MM.1S (cell line): ENCODE measurements at regions not wholly inside any gene's neighbourhood (a gene's known extent, or its start where the extent isn't known, plus 50 kb on each side); places are given as distances from the start of the nearest gene placed in this dataset.

ENCODE experiments used
- DNase-seq: peaks from one replicate; pipeline ENCODE4 v3.0.0-alpha.2; 2015
- H2AFZ ChIP-seq: fragments of 300-600 bp; sonication (generic); 2 replicates; pipeline ENCODE4 v1.6.0; 2016; ENCODE audit warnings: antibody characterized with exemption, low read length
- H3F3A ChIP-seq: fragments of 300-600 bp; sonication (generic); 2 replicates; pipeline ENCODE4 v1.6.1; 2016; ENCODE audit warnings: mild to moderate bottlenecking, antibody characterized with exemption, low read length, moderate library complexity, mixed read lengths; ENCODE audit not compliant: insufficient read depth
- H3K27ac ChIP-seq: fragments of 300-600 bp; sonication (generic); 2 replicates; pipeline ENCODE4 v1.5.1; 2016; ENCODE audit warnings: mild to moderate bottlenecking, low read length
- H3K27me3 ChIP-seq: fragments of 300-600 bp; sonication (generic); replicated peaks from 2 replicates; pipeline ENCODE4 v1.6.0; 2016; ENCODE audit warnings: low read length; ENCODE audit not compliant: insufficient read depth
- H3K36me3 ChIP-seq: fragments of 300-600 bp; sonication (generic); replicated peaks from 2 replicates; pipeline ENCODE4 v1.6.1; 2016; ENCODE audit warnings: mild to moderate bottlenecking, low read length, mixed read lengths; ENCODE audit not compliant: insufficient read depth
- H3K4me1 ChIP-seq: fragments of 300-600 bp; sonication (generic); 2 replicates; pipeline ENCODE4 v1.6.1; 2016; ENCODE audit warnings: low read length, mixed read lengths
- H3K4me2 ChIP-seq: fragments of 300-600 bp; sonication (generic); 2 replicates; pipeline ENCODE4 v1.6.0; 2016; ENCODE audit warnings: low read depth, low read length
- H3K4me3 ChIP-seq: fragments of 300-600 bp; sonication (generic); 2 replicates; pipeline ENCODE4 v1.5.1; 2016; ENCODE audit warnings: low read length, mixed read lengths
- H3K79me2 ChIP-seq: fragments of 300-600 bp; sonication (generic); 2 replicates; pipeline ENCODE4 v1.6.1; 2016; ENCODE audit warnings: mixed run types, low read length, mixed read lengths
- H3K9ac ChIP-seq: fragments of 300-600 bp; sonication (generic); 2 replicates; pipeline ENCODE4 v1.6.1; 2016; ENCODE audit warnings: low read length, mixed read lengths
- H3K9me2 ChIP-seq: fragments of 300-600 bp; sonication (generic); replicated peaks from 2 replicates; pipeline ENCODE4 v1.6.1; 2016; ENCODE audit warnings: mild to moderate bottlenecking, low read length, mixed read lengths; ENCODE audit not compliant: insufficient read depth
- H3K9me3 ChIP-seq: fragments of 300-600 bp; sonication (generic); replicated peaks from 2 replicates; pipeline ENCODE4 v1.6.1; 2016; ENCODE audit warnings: mild to moderate bottlenecking, low read length, mixed read lengths; ENCODE audit not compliant: insufficient read depth
- H4K20me1 ChIP-seq: fragments of 300-600 bp; sonication (generic); 2 replicates; pipeline ENCODE4 v1.6.1; 2016; ENCODE audit warnings: mild to moderate bottlenecking, low read length, moderate library complexity, mixed read lengths; ENCODE audit not compliant: insufficient read depth
- EZH2 ChIP-seq: fragments of 300-600 bp; sonication (generic); optimal IDR thresholded peaks from 2 replicates; pipeline ENCODE3; 2017; ENCODE audit warnings: low read depth, mild to moderate bottlenecking, antibody characterized with exemption, low read length, mixed read lengths
- EZH2phosphoT487 ChIP-seq: fragments of 300-600 bp; sonication (generic); IDR thresholded peaks from 2 replicates; pipeline ENCODE4 v1.6.1; 2018; ENCODE audit warnings: antibody characterized with exemption, low read length
- TF ChIP-seq, protein P1 (sequence below): fragments of 300-600 bp; sonication (generic); IDR thresholded peaks from 2 replicates; pipeline ENCODE4 v1.5.1; 2016; ENCODE audit warnings: antibody characterized with exemption, low read length, mixed read lengths

DNA sequence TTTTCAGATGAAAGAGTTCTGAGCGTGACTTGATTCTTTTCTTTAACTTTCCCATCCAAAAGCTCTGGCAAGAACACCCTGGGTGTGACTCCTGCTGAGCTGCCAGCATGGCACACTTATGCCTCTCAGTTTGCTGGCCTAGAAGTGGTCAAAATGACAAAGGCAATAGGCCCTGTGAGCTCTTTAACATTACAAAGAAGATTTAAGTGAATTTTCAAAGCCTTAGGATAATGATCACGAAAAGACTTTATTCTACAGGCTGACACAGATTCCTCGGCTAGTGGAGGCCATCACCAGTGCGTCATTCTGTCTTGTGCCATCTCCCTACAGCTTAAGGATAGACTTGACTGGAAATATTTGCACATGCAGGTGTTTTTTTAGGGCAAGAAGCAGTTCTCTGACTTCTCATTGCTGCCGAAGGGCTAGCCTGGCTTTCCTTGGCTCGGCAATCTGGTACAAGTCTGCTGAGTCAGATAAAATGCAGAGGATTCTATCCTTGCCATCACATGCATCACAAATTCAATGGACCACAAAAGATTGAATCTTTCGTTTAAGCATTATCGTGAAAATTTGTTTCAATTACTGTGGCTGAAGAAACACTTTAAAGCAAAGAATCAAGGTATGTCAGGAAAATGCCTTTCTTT lies 311.5 kb downstream of the COX7C start:
- no peak for DNase-seq
- H2AFZ ChIP-seq, result no peak overlapping the region
- no peaks in the 10 kb centered on the region for H3K36me3 ChIP-seq
- H4K20me1 ChIP-seq, result no peaks in the 10 kb centered on the region
- no peak overlapping the region for H3K4me2 ChIP-seq
- no peak overlapping the region for H3K27ac ChIP-seq
- no peak overlapping the region for H3K4me3 ChIP-seq
- TF ChIP-seq EZH2 (no peak), EZH2phosphoT487 (no peak)
- TF ChIP-seq, protein P1, sequence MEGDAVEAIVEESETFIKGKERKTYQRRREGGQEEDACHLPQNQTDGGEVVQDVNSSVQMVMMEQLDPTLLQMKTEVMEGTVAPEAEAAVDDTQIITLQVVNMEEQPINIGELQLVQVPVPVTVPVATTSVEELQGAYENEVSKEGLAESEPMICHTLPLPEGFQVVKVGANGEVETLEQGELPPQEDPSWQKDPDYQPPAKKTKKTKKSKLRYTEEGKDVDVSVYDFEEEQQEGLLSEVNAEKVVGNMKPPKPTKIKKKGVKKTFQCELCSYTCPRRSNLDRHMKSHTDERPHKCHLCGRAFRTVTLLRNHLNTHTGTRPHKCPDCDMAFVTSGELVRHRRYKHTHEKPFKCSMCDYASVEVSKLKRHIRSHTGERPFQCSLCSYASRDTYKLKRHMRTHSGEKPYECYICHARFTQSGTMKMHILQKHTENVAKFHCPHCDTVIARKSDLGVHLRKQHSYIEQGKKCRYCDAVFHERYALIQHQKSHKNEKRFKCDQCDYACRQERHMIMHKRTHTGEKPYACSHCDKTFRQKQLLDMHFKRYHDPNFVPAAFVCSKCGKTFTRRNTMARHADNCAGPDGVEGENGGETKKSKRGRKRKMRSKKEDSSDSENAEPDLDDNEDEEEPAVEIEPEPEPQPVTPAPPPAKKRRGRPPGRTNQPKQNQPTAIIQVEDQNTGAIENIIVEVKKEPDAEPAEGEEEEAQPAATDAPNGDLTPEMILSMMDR, result no peak
- H3K79me2 ChIP-seq, result no peaks in the 10 kb centered on the region
- H3K9me3 ChIP-seq, result no peaks in the 10 kb centered on the region
- H3K9me2 ChIP-seq, result no peaks in the 10 kb centered on the region
- no peaks in the 10 kb centered on the region for H3K4me1 ChIP-seq
- no peaks in the 10 kb centered on the region for H3K27me3 ChIP-seq
- no peak overlapping the region for H3K9ac ChIP-seq
- no peaks in the 10 kb centered on the region for H3F3A ChIP-seq

DNA sequence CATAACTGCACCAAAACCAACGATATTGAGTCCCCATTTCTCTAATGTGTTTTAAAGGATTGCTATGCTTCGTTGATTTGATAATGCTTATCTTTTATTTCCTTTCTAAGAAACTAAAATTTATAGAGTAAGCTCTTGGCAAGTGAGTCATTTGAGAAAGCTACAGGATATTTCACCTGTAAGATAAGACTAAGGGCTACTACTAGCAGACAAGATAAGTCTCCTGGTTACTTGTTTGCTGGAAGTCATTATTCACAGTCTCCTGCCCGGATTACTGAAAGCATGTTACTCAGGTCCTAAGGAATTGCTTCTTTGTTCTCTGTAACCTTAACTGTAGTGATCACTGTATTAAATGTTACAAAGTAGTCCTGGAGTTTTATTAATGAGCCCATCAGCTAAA lies 315.9 kb upstream of the RASA1 start:
- no peaks in the 10 kb centered on the region for H3K9me3 ChIP-seq
- H3K4me2 ChIP-seq, result no peak overlapping the region
- TF ChIP-seq EZH2, result no peak
- no peak for TF ChIP-seq EZH2phosphoT487
- no peaks in the 10 kb centered on the region for H4K20me1 ChIP-seq
- no peaks in the 10 kb centered on the region for H3F3A ChIP-seq
- H3K79me2 ChIP-seq, result no peaks in the 10 kb centered on the region
- no peaks in the 10 kb centered on the region for H3K36me3 ChIP-seq
- no peak overlapping the region for H2AFZ ChIP-seq
- H3K4me3 ChIP-seq, result no peak overlapping the region
- H3K4me1 ChIP-seq, result no peaks in the 10 kb centered on the region
- no peak overlapping the region for H3K27ac ChIP-seq
- no peaks in the 10 kb centered on the region for H3K9me2 ChIP-seq
- H3K27me3 ChIP-seq, result no peaks in the 10 kb centered on the region
- H3K9ac ChIP-seq, result no peak overlapping the region
- DNase-seq, result no peak

GRCh38 chr5:86964889-86965288 lies 302.8 kb upstream of the RASA1 start:
- Histone ChIP-seq H3K9ac (no peak overlapping the region), H3K27me3 (no peaks in the 10 kb centered on the region), H3K79me2 (no peaks in the 10 kb centered on the region), H2AFZ (no peak overlapping the region), H3K9me2 (no peaks in the 10 kb centered on the region), H3K36me3 (no peaks in the 10 kb centered on the region), H3K9me3 (no peaks in the 10 kb centered on the region), H3K4me3 (no peak overlapping the region), H3F3A (no peaks in the 10 kb centered on the region), H3K27ac (no peak overlapping the region), H3K4me1 (no peaks in the 10 kb centered on the region), H4K20me1 (no peaks in the 10 kb centered on the region), H3K4me2 (no peak overlapping the region)
- DNase-seq, result no peak
- TF ChIP-seq EZH2, result no peak
- TF ChIP-seq, protein P1, result no peak
- no peak for TF ChIP-seq EZH2phosphoT487

GRCh38 chr5:86968301-86968753 lies 299.4 kb upstream of the RASA1 start:
- Histone ChIP-seq H3K4me2 (no peak overlapping the region), H4K20me1 (no peaks in the 10 kb centered on the region), H3K9me2 (no peaks in the 10 kb centered on the region), H3K4me1 (no peaks in the 10 kb centered on the region), H3K4me3 (no peak overlapping the region), H3K27me3 (no peaks in the 10 kb centered on the region), H3K36me3 (no peaks in the 10 kb centered on the region), H3K27ac (no peak overlapping the region), H3K9me3 (no peaks in the 10 kb centered on the region), H2AFZ (peak overlapping the region; percentile 26; the same call in 1 of the 2 replicates), H3F3A (no peaks in the 10 kb centered on the region), H3K79me2 (no peaks in the 10 kb centered on the region), H3K9ac (no peak overlapping the region)
- TF ChIP-seq EZH2, result no peak
- TF ChIP-seq, protein P1, result peak; percentile 40
- TF ChIP-seq EZH2phosphoT487, result no peak
- DNase-seq, result peak; percentile 50
